HL-60 (cell line): ENCODE measurements at regions not wholly inside any gene's neighbourhood (a gene's known extent, or its start where the extent isn't known, plus 50 kb on each side); places are given as distances from the start of the nearest gene placed in this dataset.

Source experiments
- POLR2AphosphoS5 ChIP-seq: IDR thresholded peaks from 2 replicates; pipeline ENCODE4 v1.6.1; 2012; ENCODE audit warnings: low read depth
- TF ChIP-seq, protein P1 (sequence below): IDR thresholded peaks from one replicate; pipeline ENCODE4 v1.5.1; 2011; ENCODE audit warnings: low read length, control low read depth, inconsistent platforms; ENCODE audit not compliant: insufficient read depth

DNA sequence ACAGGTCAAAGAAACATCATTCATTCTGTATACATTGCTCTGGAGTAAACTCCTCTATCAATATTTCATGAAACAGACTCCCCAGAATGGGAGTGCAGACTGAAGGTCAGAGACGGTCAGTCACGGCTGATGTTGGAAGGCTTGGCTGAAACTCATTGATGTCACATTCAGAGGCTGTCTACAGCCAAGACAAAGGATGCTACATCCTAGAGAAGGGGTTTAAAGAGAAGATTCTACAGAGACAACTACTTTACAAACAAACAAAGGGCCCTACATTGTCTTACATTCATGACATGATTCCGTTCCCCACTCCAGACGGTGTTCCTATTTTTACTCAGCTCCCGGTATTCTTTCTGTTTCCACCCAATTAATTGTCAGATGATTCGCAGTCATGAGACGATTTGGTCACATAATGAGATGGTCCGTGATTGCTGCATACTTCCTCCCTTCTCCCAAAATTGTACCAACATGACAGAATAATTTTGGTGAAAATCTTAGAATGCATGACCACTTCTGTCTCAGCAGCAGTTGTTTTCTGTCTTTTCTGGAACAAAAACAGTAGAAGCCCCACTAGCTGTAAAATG is 73.8 kb upstream of the VAV3 start:
- TF ChIP-seq, protein P1, sequence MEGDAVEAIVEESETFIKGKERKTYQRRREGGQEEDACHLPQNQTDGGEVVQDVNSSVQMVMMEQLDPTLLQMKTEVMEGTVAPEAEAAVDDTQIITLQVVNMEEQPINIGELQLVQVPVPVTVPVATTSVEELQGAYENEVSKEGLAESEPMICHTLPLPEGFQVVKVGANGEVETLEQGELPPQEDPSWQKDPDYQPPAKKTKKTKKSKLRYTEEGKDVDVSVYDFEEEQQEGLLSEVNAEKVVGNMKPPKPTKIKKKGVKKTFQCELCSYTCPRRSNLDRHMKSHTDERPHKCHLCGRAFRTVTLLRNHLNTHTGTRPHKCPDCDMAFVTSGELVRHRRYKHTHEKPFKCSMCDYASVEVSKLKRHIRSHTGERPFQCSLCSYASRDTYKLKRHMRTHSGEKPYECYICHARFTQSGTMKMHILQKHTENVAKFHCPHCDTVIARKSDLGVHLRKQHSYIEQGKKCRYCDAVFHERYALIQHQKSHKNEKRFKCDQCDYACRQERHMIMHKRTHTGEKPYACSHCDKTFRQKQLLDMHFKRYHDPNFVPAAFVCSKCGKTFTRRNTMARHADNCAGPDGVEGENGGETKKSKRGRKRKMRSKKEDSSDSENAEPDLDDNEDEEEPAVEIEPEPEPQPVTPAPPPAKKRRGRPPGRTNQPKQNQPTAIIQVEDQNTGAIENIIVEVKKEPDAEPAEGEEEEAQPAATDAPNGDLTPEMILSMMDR = no peak
- TF ChIP-seq POLR2AphosphoS5 = no peak
